ENCODE measurements at regions not wholly inside any gene's neighbourhood (a gene's known extent, or its start where the extent isn't known, plus 50 kb on each side); places are given as distances from the start of the nearest gene placed in this dataset.

- TF ChIP-seq CTCF (IDR thresholded peaks at IDR 0.05) (no peak), POLR2A (IDR thresholded peaks at IDR 0.05) (no peak)
Measured at GRCh38 chr15:91508633-91509032, 344.9 kb upstream of the SLCO3A1 start.
